HG03095 (cell line): ENCODE measurements at regions not wholly inside any gene's neighbourhood (a gene's known extent, or its start where the extent isn't known, plus 50 kb on each side); places are given as distances from the start of the nearest gene placed in this dataset.
"Not testable (repeated sequence)": the region's sequence is repeated elsewhere in the genome, so short reads cannot be mapped to it uniquely, and the experiment has no call there.

ENCODE experiments used
- ATAC-seq: cut with Tn5 transposase; IDR thresholded peaks from one replicate; pipeline ENCODE4 v1.9.1; 2021; ENCODE audit warnings: moderate library complexity; ENCODE audit not compliant: unreplicated experiment

DNA sequence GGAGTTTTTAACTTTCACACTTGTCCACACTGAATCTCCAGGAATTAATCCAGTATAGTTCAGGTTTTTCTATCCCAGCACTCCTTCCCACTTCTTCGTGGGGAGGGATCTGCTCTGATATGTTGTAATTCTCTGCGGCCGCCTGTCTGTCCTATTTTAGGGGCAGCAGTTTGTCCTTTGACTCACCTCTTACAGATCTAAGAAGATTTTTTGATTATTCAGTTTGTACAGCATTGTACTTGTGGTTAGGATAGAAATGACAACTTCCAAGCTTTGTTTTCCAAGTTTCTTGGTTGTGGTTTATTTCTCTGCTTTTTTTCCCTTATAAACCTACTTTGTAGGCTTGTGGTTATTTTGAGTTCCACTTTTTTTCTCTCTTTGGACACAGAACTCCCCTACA, 601.7 kb downstream of the SI start:
- ATAC-seq, result no peak

DNA sequence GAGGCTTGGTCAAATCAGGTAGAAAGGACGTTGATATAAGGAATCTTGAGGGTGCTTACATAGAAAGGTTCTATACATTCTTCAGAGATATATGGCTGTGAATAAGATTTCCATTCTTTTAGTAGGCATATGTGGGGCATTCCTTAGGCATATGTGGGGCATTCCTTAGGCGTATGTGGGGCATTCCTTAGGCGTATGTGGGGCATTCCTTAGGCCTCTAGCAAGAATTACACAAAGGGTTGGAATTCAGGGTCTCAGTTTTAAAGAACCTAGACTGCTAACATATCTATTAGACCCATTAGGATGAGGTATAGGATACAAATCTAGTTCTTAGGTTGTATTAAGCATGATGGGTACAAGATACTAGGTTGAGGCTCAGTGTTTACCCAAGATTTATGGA, 607.8 kb downstream of the SI start:
- no peak for ATAC-seq

DNA sequence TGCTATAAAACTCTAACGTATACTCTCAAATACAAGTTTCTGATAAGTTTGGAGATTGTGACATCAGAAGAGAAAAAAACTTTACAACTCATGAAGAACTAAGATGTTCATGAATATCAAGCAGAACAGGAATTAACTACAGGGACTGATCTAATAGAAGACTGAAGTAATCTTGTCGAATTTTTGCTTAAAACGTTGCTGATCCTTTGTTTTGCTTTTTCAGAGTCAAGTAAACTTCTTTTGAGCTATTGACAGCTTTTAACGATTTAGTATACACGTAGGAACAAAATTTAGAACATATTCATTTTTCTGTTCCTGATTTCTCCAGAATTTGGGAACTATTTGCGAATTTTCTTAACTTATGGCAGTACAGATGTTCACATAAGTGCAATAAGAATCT, 610.2 kb downstream of the SI start:
- ATAC-seq, result no peak

DNA sequence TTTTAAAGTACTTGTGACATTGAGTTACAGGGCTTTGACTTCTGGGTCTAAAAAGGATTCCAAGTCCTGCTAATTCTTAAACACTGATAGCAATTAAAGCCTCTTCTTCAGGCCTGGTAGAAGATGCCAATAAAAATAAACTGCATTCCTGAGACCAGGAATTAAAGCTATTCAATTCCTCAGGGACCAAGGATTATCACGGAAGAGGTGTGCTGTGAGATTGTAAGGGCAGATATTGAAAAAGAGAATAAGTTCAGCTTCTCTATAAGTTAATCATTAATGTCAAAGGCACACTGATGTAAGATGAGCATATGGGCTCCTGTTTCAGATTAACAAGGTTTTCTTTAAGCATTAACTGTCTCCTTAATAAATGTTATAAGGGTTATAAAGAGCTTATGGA, 611.3 kb downstream of the SI start:
- no peak for ATAC-seq

DNA sequence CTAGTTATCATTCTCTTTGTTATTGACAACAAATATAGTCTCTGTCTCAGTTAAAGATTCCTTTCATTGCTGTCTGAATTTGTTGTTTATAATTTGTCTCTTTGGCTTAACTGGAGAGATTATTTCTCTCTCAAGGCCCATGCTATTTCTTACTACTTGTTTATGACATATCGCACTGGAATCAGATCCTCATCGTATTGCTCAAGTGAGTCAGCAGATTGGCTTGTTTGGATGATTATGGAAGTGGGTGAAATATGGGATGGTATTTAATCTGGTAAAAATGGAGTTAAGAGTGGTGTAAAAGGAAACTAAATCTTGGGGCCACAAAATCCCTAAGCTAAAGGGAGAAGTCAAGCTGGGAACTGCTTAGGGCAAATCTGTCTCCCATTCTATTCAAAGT, 613.1 kb downstream of the SI start:
- ATAC-seq, result no peak

DNA sequence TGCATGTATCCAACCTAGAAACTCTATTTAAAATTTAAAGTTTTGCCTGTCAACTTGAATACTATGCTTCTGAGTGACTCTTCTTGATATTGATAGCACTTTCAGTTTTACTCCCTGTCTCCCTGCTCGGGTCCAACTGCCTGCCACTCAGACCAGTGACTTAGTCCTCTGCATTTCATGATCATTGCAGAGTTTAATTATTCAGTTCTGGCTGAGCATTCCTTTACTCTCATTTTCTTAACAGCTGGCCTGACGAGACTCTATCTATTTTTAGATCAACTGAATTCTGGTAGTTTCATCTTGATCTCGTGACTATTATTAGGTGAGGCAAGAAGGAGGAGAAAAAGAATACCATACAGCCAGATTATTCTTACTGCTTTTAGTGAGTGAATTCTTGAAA, 617.4 kb downstream of the SI start:
- no peak for ATAC-seq

DNA sequence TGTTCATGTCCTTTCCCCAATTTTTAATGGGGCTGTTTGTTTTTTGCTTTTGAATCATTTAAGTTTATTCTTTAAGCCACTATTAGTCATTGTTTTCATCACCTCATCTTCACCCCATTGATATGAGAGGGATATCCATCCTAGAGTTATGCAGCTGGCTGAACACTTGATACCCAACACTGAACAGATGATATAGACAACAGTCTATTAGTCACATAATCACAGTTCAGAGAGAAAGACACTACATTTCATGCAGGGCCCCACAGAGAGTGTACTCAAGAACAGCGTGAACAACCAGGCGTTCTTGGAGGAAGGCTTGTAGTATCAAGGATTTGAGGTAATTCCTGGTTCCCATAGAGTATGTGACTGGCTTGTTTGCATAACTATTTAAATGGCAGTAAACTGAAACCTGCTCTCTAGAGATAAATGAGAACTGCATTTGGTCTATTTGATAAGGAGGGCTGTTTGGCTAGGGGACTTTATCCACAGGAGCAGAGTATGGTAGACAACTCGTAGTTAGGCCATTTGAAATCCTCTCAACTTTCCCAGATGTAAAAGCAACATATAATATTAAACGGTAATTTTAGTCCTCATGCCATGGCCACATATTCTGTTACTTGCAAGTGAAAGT, 618.7 kb downstream of the SI start:
- ATAC-seq, result no peak

DNA sequence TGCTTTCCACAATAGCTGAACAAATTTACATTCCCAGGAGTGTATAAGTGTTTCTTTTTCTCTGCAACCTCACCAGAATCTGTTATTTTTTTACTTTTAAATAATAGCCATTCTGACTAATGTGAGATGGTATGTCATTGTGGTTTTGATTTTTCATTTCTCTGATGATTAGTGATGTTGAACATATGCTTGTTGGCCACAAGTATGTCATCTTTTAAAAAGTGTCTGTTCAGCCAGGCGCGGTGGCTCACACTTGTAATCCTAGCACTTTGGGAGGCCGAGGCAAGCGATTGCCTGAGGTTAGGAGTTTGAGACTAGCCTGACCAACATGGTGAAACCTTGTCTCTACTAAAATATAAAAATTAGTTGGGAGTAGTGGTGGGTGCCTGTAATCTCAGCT, 619.3 kb downstream of the SI start:
- ATAC-seq, result no peak

DNA sequence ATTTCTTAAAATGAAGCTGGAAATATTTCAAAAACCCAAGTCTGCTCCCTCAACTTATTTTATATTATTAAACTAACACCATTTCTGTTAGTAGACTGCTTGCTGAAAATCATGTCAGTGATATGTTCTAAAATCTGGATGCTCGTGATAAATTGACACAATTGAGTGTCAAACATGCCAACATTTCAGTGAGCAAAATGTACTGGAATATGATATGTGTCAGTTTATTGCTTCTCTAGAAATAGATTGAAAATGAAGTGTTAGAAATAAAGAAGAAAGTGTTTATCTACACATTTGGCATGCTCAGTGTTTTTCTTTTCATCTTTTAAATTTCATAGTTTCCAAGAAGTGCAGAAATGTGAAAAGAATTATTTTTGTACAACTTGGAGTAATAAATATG, 624.6 kb downstream of the SI start:
- ATAC-seq, result no peak

DNA sequence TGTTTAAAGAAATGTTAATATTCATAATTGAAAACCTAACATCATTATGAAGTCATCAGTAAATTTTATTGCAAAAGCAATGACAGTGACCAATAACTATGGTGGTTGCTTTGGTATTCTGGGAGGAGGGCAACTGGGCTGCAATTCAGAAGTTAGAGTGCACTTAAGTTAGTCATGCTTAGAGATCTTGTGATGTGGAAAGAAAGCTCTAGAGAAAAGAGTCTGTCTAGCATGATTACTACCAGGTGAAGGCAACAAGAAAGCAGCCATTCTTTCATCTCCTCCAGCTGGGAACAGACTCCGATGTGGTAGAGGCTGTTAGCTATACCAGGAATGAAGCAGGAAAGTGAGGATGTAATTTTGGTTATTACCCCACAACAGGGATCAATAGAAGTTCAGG, 625.6 kb downstream of the SI start:
- ATAC-seq, result no peak

DNA sequence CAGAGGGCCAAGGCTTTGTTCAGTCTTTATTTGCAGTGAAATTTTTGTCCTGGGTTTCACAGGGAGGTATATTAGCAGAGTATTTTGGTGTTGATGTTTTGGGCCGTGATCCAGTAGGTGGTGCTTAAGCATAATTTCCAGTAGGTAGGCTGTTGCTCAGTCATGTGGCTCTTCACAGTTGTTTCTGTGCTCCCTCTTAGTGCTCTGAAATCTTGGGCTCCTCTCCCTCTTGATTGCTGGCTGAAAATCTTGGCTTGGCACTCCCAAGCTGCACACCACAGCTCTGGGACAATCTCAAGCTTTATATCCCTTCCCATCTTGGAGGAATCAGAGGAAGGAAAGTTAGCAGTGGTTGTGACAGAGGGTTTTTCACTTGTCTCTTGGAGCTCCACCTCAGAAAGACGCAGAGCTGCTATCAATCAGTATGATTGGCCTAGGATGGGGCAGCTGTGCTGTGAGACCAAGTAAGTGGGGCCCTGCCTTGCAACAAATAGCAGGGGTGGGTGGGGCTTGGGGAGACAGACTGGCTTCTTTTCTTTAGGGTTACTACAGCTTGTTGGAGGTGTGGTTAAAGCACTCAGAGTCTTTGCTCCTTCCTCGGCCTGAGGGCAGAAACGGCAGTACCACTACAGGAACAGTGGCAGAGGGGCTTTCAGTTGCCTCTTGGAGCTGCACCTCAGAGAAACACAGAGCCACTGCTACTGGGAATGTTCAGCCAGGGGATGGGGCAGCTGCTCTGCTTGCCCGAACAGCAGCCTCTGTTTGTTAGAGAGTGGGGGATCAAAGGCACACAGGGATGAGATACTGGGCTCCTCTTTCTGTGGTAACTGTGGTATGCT, 627.0 kb downstream of the SI start:
- no peak for ATAC-seq

DNA sequence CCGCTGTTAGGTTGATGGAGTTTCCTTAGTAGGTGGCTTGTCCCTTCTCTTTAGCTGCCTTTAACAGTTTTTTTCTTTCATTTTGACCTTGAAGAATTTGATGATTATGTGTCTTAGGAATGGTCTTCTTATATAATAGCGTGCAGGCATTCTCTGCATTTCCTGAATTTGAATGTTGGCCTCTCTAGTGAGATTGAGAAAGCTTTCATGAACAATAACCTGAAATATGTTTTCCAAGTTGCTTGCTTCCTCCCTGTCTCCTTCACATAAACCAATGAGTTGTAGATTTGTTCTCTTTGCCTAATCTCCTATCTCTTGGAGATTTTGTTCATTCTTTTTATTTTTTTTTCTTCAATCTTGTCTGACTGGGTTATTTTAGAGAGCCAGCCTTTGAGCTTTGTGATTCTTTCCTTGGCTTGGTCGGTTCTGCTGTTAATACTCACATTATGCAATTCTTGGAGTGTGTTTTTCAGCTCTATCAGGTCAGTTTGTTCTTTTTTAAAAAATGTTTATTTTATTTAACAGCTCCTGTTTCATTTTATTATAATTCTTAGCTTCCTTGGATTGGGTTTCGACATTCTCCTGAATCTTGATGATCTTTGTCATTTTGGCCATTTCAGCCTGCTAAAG, 627.9 kb downstream of the SI start:
- no peak for ATAC-seq

DNA sequence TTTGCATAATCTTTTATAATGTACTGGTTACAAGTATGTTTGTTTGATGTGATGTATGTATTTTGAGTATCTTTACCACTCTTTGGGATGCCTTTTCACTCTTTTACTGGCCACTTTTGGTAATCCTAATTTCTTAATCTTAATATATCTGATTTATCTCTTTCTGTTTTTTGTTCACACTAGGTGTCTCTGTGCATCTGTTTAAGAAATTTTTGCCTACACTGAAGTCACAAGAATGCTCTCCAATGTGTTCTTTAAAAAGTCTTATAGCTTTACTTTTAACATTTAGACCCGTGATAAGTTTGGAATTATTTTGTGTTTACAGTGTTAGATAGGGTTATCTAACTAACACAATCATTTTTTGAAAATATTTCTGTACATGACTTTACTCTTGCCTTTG, 659.1 kb downstream of the SI start:
- no peak for ATAC-seq

DNA sequence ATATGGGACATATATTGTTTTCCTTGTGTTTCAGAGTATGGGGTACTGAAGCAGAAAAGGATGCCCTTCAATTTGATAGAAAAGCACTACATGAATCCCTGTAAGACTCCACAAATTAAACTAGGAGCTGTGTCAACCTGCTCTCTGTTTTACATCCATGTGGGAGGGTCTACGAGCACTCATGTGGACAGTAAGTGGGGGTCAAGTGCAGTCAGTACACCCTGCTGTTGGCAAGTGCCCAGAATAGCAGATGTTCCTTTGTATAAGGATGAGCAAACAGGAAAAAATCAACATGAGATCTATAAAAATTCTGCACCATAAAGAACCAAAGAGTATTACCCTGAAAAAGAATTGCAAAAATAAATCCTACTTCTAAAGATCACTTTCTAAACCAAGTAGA, 659.9 kb downstream of the SI start:
- no peak for ATAC-seq

DNA sequence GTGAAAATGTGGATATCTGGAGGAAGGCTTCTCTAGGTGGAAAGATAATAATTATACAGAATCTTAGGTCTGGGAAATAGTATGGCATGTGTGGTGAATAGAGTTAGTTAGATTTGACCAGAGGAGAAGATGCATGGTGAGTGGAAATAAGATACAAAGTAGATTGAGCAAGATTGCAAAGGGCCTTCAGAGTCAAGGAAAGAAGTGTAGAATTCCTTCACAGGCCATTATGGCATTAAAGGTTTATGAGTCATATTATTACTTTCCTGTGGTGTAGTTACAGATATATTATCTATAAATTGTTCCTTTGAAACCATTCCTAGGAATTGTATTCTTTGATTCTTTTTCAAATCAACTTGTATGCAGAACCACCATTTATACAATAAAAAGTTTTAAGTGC, 660.3 kb downstream of the SI start:
- ATAC-seq, result no peak

DNA sequence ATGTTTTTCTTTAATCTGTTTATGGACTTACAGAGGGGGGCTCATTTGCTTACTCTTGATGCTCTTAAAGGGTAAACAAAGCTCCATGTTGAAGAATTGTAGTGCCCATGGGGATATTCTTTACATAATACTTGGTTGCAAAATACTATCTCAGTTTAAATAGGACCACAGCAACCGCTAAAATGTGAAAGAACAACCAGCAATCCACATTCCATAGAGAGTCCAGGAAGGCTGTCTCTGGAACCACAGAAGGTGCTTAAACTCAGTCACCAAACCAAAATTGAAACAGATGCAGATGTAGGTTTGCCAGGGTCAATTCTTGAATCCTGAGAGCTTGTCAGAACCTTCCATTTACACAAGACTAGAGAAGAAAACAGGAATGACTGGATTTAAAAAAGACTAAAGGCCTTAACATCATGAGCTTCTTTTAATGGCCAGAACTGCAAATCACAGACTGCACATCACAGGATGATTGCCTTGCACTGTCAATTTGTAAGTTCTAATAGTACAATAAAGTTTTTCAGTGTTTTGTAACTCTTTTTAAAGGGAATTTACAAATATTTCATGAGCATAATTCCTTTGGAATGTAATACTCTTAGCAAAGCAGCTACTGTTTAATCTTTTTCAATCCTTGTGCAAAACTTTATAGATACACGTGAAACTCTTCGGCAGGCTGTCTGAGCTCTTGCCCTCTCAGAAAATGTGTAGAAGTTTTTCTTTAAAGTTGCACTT, 661.6 kb downstream of the SI start:
- ATAC-seq, result no peak

DNA sequence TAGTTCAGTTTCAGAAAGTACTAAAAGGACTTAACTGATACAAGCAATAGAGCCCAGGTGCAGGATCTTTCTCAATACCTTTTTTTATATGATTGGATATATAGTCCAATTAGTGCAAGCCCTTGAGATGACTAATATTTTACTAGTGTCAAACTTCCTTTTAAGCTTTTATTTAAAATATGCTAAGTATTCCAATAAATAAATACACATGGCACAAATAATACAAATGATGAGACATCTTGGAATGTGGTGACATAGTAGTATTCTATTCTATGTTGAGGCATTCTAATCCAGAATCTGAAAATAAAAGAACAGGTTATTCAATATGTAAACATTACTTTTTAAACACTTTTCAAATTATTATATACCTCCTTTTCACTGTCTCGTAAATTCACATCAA, 670.0 kb downstream of the SI start:
- ATAC-seq, result no peak

DNA sequence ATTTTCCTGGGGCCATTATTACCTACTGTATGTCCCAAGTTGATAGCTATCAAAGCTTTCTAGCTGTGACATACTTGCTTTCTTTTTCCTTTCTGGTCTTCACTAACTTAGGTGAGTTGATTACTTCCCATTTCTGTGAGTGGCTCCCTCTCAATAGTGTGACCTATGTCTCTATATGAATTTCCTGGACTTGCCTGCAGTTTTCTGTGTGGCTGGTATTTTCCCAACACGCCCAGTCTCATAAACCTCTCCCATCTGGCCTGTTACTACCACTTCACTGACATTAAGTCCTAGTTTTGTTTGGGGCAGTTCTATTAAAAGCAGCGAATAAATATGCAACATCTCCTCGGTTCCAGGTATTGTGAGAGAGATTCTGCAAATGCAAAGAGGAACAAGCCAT, 671.2 kb downstream of the SI start:
- no peak for ATAC-seq

DNA sequence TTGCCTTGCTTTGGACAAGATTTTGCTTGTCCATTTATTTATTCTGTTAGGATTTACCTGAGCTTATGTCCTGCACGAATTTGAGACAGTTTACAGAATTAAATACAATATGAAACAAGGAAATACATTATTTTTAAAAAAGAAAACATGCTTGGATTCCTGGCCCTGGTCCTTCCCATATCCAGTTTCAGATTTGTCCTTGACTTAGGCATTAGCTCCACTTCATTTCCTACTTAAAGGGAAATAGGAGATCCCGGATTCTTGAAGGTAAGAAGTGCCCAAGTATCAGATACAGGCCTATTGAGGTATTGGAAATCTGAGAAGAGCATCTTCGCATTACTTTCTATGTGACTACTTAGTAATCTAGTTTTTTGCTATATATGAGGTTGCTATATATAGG, 672.0 kb downstream of the SI start:
- no peak for ATAC-seq

DNA sequence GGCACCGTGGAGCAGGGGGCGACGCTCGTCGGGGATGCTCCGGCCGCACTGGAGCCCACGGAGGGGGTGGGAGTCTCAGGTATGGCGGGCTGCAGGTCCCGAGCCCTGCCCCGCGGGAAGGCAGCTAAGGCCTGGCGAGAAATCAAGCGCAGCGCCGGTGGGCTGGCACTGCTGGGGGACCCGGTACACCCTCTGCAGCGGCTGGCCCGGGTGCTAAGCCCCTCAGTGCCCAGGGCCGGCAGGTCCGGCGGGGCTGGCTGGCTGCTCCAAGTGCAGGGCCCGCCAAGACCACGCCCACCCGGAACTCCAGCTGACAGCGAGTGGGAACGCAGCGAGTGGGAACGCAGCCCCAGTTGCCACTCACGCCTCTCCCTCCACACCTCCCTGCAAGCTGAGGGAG, 676.4 kb downstream of the SI start:
- ATAC-seq, result no peak

DNA sequence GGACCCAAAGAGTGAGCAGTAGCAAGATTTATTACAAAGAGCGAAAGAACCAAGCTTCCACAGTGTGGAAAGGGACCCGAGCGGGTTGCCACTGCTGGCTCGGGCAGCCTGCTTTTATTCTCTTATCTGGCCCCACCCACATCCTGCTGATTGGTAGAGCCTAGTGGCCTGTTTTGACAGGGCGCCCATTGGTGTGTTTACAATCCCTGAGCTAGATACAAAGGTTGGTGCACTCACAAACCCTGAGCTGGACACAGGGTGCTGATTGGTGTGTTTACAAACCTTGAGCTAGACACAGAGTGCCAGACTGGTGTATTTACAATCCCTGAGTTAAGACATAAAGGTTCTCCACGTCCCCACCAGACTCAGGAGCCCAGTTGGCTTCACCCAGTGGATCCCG, 676.9 kb downstream of the SI start:
- not testable (repeated sequence) for ATAC-seq

DNA sequence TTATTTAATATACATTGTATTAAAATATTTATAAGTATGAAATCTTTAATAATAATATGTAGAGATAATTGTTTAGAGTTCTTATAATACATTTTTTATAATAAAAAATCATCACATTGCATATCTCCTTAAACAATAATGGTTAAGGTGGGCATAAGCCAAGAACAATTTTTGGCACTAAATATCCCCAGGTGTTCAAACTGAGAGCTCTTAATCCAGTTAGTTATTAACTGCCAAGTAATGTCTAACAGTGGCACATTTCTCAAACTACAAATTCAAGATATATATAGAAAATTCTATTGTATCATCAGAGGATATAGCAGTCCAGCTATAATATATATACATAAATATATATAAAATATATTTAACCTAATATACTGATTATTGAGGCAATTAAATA, 680.8 kb downstream of the SI start:
- ATAC-seq, result no peak
